Breast epithelium (tissue), 3 donors: ENCODE measurements at regions not wholly inside any gene's neighbourhood (a gene's known extent, or its start where the extent isn't known, plus 50 kb on each side); places are given as distances from the start of the nearest gene placed in this dataset.

ENCODE experiments used
- CTCF ChIP-seq, 3 donors: fragments of 450-650 bp; IDR thresholded peaks; one replicate each; pipeline ENCODE4 v1.5.1; 2016 to 2017; ENCODE audit warnings: antibody characterized with exemption in 3 of 3, mild to moderate bottlenecking in 3 of 3, moderate library complexity in 3 of 3
- POLR2A ChIP-seq: fragments of 450-650 bp; IDR thresholded peaks from one replicate; pipeline ENCODE4 v1.6.1; 2016; ENCODE audit warnings: antibody characterized with exemption, mild to moderate bottlenecking, moderate library complexity
- POLR2AphosphoS5 ChIP-seq, 3 donors: sonication (generic); formaldehyde crosslinking; IDR thresholded peaks; one replicate each; pipeline ENCODE4 v1.6.1; 2017; ENCODE audit warnings: antibody characterized with exemption in 3 of 3

GRCh38 chr13:34155931-34156607 lies 338.1 kb downstream of the RFC3 start:
- TF ChIP-seq CTCF (IDR thresholded peaks at IDR 0.05) (no peak), POLR2AphosphoS5 (IDR thresholded peaks at IDR 0.05) (no peak), POLR2A (no peak)
